ENCODE measurements at regions not wholly inside any gene's neighbourhood (a gene's known extent, or its start where the extent isn't known, plus 50 kb on each side); places are given as distances from the start of the nearest gene placed in this dataset.
A peak's percentile ranks its signal among the peaks of the same experiment; 100 is the strongest.
"Not testable (repeated sequence)": the region's sequence is repeated elsewhere in the genome, so short reads cannot be mapped to it uniquely, and the experiment has no call there.

- not testable (repeated sequence) for DNase-seq (ENCODE audit: low read depth)
Measured at GRCh38 chr2:138315619-138316018, 186.0 kb upstream of the SPOPL start.

GRCh38 chr2:138319616-138320015 is 182.0 kb upstream of the SPOPL start:
- DNase-seq (ENCODE audit: low read depth): no peak

- no peak for DNase-seq (ENCODE audit: low read depth)
Measured at GRCh38 chr2:138321458-138321857, 180.1 kb upstream of the SPOPL start.

GRCh38 chr2:138323382-138324067 is 178.0 kb upstream of the SPOPL start:
- no peak for DNase-seq (ENCODE audit: low read depth)

- DNase-seq (ENCODE audit: low read depth): no peak
Measured at GRCh38 chr2:138324068-138324771, 177.3 kb upstream of the SPOPL start.

GRCh38 chr2:138327967-138328366 is 173.6 kb upstream of the SPOPL start:
- DNase-seq (ENCODE audit: low read depth): no peak

GRCh38 chr2:138329162-138329561 is 172.4 kb upstream of the SPOPL start:
- no peak for DNase-seq (ENCODE audit: low read depth)

- DNase-seq (ENCODE audit: low read depth): no peak
Measured at GRCh38 chr2:138329591-138329990, 172.0 kb upstream of the SPOPL start.

GRCh38 chr2:138333121-138333520 is 168.4 kb upstream of the SPOPL start:
- no peak for DNase-seq (ENCODE audit: low read depth)

GRCh38 chr2:138333677-138334076 is 167.9 kb upstream of the SPOPL start:
- no peak for DNase-seq (ENCODE audit: low read depth)

GRCh38 chr2:138334323-138334722 is 167.2 kb upstream of the SPOPL start:
- no peak for DNase-seq (ENCODE audit: low read depth)

- DNase-seq (ENCODE audit: low read depth): no peak
Measured at GRCh38 chr2:138335036-138335435, 166.5 kb upstream of the SPOPL start.

GRCh38 chr2:138336146-138336545 is 165.4 kb upstream of the SPOPL start:
- no peak for DNase-seq (ENCODE audit: low read depth)

- DNase-seq (ENCODE audit: low read depth): no peak
Measured at GRCh38 chr2:138355244-138355643, 146.3 kb upstream of the SPOPL start.

GRCh38 chr2:138356178-138356577 is 145.4 kb upstream of the SPOPL start:
- DNase-seq (ENCODE audit: low read depth): peak; percentile 19

GRCh38 chr2:138359532-138359931 is 142.0 kb upstream of the SPOPL start:
- no peak for DNase-seq (ENCODE audit: low read depth)

- DNase-seq (ENCODE audit: low read depth): peak; percentile 32
Measured at GRCh38 chr2:138364554-138365162, 136.9 kb upstream of the SPOPL start.

- DNase-seq (ENCODE audit: low read depth): no peak
Measured at GRCh38 chr2:138365581-138365980, 136.0 kb upstream of the SPOPL start.

GRCh38 chr2:138369856-138370255 is 131.7 kb upstream of the SPOPL start:
- DNase-seq (ENCODE audit: low read depth): no peak

- peak; percentile 18 for DNase-seq (ENCODE audit: low read depth)
Measured at GRCh38 chr2:138373993-138374408, 127.6 kb upstream of the SPOPL start.

GRCh38 chr2:138381373-138381772 is 120.2 kb upstream of the SPOPL start:
- no peak for DNase-seq (ENCODE audit: low read depth)

- no peak for DNase-seq (ENCODE audit: low read depth)
Measured at GRCh38 chr2:138382672-138383071, 118.9 kb upstream of the SPOPL start.

- not testable (repeated sequence) for DNase-seq (ENCODE audit: low read depth)
Measured at GRCh38 chr2:138386191-138386590, 115.4 kb upstream of the SPOPL start.

All from HS-5 (cell line).